ENCODE measurements at regions not wholly inside any gene's neighbourhood (a gene's known extent, or its start where the extent isn't known, plus 50 kb on each side); places are given as distances from the start of the nearest gene placed in this dataset.
A peak's percentile ranks its signal among the peaks of the same experiment; 100 is the strongest.
"Not testable (repeated sequence)": the region's sequence is repeated elsewhere in the genome, so short reads cannot be mapped to it uniquely, and the experiment has no call there.

DNA sequence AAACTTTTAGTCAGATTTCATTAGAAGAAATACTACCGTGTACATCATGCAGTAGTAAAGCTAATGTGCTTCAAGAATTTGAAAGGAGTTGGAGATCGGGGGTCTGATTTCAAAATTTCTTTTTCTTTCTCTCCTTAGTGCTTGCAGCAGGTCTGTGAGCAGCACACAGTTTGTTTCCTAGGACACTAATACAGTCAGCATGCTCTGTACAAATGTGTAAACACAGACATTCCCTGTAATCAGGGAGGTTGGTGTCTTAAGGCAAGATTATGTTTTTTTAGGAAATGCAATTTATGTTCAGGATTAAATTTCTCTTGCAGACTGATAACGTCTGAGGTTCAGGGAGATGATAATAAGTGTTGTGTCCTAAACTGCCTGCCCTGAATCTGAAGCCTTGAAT, 142.7 kb downstream of the ALX1 start:
- in situ Hi-C loops (cut with HindIII; ENCODE audit: low sequenced_read_pairs), result no loop called here
- no peak overlapping the region for H3K4me3 ChIP-seq (ENCODE audit: low read depth, low read length)
- DNase-seq (ENCODE audit: low read depth), result no peak
- TF ChIP-seq, protein P1, sequence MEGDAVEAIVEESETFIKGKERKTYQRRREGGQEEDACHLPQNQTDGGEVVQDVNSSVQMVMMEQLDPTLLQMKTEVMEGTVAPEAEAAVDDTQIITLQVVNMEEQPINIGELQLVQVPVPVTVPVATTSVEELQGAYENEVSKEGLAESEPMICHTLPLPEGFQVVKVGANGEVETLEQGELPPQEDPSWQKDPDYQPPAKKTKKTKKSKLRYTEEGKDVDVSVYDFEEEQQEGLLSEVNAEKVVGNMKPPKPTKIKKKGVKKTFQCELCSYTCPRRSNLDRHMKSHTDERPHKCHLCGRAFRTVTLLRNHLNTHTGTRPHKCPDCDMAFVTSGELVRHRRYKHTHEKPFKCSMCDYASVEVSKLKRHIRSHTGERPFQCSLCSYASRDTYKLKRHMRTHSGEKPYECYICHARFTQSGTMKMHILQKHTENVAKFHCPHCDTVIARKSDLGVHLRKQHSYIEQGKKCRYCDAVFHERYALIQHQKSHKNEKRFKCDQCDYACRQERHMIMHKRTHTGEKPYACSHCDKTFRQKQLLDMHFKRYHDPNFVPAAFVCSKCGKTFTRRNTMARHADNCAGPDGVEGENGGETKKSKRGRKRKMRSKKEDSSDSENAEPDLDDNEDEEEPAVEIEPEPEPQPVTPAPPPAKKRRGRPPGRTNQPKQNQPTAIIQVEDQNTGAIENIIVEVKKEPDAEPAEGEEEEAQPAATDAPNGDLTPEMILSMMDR (IDR thresholded peaks at IDR 0.05; ENCODE audit: low read depth, low read length, missing control alignments), result no peak

DNA sequence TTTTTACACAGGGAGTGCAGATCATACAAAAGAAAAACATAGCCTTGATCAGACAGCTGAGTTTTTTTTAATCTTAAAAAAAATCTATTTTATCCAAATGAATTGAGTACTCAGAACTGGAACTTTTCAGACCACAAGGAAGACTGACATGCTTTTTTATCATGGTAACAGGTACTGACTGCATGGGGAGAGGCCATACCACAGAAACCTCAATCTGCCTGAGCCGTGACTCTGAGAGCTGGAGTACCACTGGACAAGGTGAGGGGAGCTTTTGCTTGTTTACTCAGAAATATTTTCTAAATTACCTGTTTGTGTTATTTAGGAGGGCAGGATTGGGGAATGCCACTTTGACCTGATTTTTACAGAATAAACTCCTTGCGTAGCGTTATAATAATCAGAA, 143.9 kb downstream of the ALX1 start:
- no peak overlapping the region for H3K4me3 ChIP-seq (ENCODE audit: low read depth, low read length)
- no peak for DNase-seq (ENCODE audit: low read depth)
- in situ Hi-C loops (cut with HindIII; ENCODE audit: low sequenced_read_pairs), result no loop called here
- TF ChIP-seq, protein P1 (IDR thresholded peaks at IDR 0.05; ENCODE audit: low read depth, low read length, missing control alignments), result no peak

DNA sequence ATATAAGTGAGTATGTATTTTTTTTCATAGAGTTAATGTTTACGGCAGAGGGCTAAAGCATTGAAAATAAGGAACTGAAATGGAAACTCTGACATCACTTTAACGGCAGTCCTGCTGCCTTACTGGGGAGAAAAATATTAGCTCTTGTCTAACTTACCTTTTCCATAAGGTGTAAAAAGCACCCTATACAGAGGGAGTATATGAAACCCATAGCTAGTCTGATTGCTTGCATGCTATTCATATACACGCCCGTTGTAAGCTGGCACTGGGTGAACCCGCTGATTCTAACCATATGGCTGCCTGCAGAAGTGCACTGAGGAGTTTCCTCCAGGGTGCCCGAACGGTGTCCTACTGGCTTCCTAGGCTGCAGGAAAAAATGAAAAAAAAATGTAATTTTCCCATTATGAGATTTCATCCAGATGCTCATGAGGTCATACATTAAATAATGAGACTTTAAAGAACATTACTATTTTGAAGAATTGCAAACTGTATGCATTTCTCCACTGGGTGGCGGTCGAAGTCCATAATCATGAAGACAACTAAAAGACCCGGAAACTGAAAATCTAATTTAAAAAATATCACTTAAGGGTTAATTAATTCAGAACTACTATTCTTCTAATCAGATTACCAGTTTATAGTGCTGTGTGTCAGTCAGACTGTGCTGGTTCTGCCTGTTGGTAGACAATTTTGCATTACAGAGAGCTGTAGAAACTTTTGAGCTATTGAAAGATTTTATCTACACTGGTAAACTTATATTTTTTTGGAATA, 144.7 kb downstream of the ALX1 start:
- TF ChIP-seq, protein P1 (IDR thresholded peaks at IDR 0.05; ENCODE audit: low read depth, low read length, missing control alignments), result peak; percentile 46
- no peak overlapping the region for H3K4me3 ChIP-seq (ENCODE audit: low read depth, low read length)
- in situ Hi-C loops (cut with HindIII; ENCODE audit: low sequenced_read_pairs), result loop anchor here (25.0 kb wide), 1 partner anchor 262 kb away; no protein-coding TSS in a partner anchor
- peak; percentile 11 for DNase-seq (ENCODE audit: low read depth)

DNA sequence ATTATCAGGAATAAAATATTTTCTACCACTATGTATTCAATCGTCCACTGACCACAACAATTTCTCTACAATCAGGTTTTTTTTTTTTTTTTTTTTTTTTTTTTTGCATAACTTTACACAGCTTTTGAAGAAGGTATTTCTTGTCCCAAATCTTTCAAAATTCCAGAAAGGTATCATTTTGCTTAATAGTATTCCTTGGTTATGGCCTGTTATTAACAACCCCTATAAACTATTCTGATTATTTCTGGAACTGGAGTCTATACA, 145.3 kb downstream of the ALX1 start:
- DNase-seq (ENCODE audit: low read depth), result no peak
- no peak overlapping the region for H3K4me3 ChIP-seq (ENCODE audit: low read depth, low read length)
- TF ChIP-seq, protein P1 (IDR thresholded peaks at IDR 0.05; ENCODE audit: low read depth, low read length, missing control alignments), result no peak
- in situ Hi-C loops (cut with HindIII; ENCODE audit: low sequenced_read_pairs), result loop anchor here (25.0 kb wide), 1 partner anchor 263 kb away; no protein-coding TSS in a partner anchor

DNA sequence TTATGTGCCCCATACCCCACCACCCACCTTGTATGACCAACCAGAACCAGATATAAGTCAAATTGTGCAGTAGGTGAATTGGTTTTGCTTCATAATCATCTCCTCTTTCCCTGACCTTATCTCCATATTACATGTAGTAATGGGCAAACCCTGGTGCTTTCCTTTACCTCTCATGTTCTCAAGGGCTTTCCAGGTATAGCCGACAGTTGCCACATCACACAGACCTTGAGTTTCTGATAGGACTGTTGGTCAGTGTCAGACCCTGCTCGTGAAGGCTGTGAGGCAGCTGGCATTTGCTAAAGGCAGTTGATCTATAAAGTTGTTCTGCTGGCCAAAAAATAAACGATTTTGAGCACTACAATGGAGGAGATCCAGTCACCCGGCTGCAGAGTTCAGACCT, 145.9 kb downstream of the ALX1 start:
- in situ Hi-C loops (cut with HindIII; ENCODE audit: low sequenced_read_pairs), result loop anchor here (25.0 kb wide), 1 partner anchor 264 kb away; no protein-coding TSS in a partner anchor
- no peak for DNase-seq (ENCODE audit: low read depth)
- TF ChIP-seq, protein P1 (IDR thresholded peaks at IDR 0.05; ENCODE audit: low read depth, low read length, missing control alignments), result no peak
- no peak overlapping the region for H3K4me3 ChIP-seq (ENCODE audit: low read depth, low read length)

DNA sequence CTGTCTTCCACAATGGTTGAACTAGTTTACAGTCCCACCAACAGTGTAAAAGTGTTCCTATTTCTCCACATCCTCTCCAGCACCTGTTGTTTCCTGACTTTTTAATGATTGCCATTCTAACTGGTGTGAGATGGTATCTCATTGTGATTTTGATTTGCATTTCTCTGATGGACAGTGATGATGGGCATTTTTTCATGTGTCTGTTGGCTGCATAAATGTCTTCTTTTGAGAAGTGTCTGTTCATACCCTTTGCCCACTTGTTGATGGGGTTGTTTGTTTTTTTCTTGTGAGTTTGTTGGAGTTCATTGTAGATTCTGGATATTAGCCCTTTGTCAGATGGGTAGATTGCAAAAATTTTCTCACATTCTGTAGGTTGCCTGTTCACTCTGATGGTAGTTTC, 153.1 kb downstream of the ALX1 start:
- in situ Hi-C loops (cut with HindIII; ENCODE audit: low sequenced_read_pairs), result loop anchor here (25.0 kb wide), 1 partner anchor 271 kb away; no protein-coding TSS in a partner anchor
- not testable (repeated sequence) for DNase-seq (ENCODE audit: low read depth); H3K4me3 ChIP-seq (ENCODE audit: low read depth, low read length)

DNA sequence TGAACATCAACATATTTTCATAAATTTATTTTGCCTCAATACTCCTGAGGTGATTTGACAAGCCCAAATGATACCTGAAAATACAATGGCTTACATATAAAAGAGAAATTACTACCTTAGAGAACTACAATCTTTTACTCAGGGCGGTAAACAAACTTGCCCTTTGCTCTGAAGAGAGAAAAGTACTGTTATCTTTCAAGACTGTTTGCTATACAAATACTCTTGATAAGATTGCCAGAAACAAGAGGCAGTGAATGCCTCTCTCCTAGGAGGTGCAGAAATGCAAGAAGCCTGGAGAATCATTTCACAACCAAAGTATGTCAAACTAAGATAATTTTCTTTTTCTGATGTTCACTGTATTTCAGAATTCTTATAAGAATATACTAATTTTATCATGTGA, 160.3 kb downstream of the ALX1 start:
- in situ Hi-C loops (cut with HindIII; ENCODE audit: low sequenced_read_pairs), result loop anchor here (25.0 kb wide), 1 partner anchor 278 kb away; no protein-coding TSS in a partner anchor
- no peak overlapping the region for H3K4me3 ChIP-seq (ENCODE audit: low read depth, low read length)
- no peak for DNase-seq (ENCODE audit: low read depth)
- TF ChIP-seq, protein P1 (IDR thresholded peaks at IDR 0.05; ENCODE audit: low read depth, low read length, missing control alignments), result no peak
